ENCODE measurements at regions not wholly inside any gene's neighbourhood (a gene's known extent, or its start where the extent isn't known, plus 50 kb on each side); places are given as distances from the start of the nearest gene placed in this dataset.

DNA sequence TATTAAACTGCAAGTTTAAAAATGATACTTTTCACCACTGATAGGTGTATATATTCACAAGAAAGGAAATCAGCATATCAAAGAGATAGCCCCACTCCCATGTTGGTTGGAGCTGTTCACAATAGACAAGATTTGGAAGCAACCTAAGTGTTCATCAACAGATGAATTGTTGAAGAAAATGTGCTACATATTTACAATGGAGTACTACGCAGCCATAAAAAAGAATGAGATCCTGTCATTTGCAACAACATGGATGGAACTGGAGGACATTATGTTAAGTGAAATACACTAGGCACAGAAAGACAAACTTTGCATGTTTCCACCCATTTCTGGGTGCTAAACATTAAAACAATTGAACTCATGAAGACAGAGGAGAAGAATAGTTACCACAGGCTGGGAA lies 278.9 kb upstream of the XYLT1 start:
- Mint-ChIP-seq H3K27me3 (ENCODE audit: low read depth) (no peaks in the 10 kb centered on the region), H3K4me3 (no peak overlapping the region), H3K27ac (no peak overlapping the region), H3K4me1 (peaks cover 50% of the 10 kb centered on the region), H3K36me3 (peaks cover 7% of the 10 kb centered on the region), H3K9me3 (peaks cover 9% of the 10 kb centered on the region)
- no peak for DNase-seq (ENCODE audit: low spot score)
- ATAC-seq: no peak
- ChIA-PET CTCF (interaction anchor here (0.5 kb wide), 1 partner anchor 102 kb away, joined by 5 read pairs; no protein-coding TSS in a partner anchor), POLR2A (no interaction called here)
- TF ChIP-seq SP1 (CRISPR knock-in tag; conservative IDR thresholded peaks at IDR 0.05) (no peak), ZBTB21 (CRISPR knock-in tag; IDR thresholded peaks at IDR 0.05; ENCODE audit: borderline replicate concordance) (no peak), ZNF263 (CRISPR knock-in tag; IDR thresholded peaks at IDR 0.05; ENCODE audit: low read depth) (no peak), ZNF416 (CRISPR knock-in tag; IDR thresholded peaks at IDR 0.05) (no peak)
- TF ChIP-seq, protein P1, sequence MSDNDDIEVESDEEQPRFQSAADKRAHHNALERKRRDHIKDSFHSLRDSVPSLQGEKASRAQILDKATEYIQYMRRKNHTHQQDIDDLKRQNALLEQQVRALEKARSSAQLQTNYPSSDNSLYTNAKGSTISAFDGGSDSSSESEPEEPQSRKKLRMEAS (CRISPR knock-in tag; IDR thresholded peaks at IDR 0.05): no peak

DNA sequence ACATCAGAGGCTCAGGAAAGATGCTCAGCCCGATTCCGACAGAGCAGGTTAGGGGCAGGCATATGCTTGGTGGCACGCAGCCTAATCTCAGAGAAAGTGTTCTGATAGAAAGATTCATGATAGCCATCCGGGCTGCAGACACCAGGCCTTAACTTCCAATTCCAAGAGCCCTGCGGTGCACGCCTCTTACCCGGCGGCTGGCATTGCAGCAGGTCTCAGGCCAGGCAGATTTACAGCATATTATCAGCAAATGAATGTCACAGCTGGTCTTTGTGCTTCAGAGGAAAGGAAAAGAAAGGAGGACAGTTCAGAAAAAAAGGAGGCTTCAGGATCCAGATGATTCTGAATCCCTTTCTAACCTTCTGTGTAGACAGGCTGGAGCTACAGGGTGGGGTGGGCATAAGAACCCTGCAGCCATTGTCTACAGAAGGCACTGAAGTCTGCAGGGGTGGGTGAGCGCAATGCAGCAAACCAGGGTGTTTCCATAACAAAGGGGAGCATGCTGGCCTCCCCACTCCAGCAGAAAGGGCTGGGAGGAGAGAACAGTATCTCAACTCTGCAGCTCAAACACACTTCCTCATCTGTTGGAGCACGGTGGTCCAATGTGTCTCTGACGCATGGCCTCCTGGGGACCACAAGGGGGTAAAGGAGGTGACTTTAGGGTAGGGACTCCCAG lies 277.4 kb upstream of the XYLT1 start:
- H3K27ac Mint-ChIP-seq: peak overlapping the region; percentile 91
- ATAC-seq: peak; percentile 75
- TF ChIP-seq, protein P2, sequence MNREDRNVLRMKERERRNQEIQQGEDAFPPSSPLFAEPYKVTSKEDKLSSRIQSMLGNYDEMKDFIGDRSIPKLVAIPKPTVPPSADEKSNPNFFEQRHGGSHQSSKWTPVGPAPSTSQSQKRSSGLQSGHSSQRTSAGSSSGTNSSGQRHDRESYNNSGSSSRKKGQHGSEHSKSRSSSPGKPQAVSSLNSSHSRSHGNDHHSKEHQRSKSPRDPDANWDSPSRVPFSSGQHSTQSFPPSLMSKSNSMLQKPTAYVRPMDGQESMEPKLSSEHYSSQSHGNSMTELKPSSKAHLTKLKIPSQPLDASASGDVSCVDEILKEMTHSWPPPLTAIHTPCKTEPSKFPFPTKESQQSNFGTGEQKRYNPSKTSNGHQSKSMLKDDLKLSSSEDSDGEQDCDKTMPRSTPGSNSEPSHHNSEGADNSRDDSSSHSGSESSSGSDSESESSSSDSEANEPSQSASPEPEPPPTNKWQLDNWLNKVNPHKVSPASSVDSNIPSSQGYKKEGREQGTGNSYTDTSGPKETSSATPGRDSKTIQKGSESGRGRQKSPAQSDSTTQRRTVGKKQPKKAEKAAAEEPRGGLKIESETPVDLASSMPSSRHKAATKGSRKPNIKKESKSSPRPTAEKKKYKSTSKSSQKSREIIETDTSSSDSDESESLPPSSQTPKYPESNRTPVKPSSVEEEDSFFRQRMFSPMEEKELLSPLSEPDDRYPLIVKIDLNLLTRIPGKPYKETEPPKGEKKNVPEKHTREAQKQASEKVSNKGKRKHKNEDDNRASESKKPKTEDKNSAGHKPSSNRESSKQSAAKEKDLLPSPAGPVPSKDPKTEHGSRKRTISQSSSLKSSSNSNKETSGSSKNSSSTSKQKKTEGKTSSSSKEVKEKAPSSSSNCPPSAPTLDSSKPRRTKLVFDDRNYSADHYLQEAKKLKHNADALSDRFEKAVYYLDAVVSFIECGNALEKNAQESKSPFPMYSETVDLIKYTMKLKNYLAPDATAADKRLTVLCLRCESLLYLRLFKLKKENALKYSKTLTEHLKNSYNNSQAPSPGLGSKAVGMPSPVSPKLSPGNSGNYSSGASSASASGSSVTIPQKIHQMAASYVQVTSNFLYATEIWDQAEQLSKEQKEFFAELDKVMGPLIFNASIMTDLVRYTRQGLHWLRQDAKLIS (CRISPR knock-in tag; IDR thresholded peaks at IDR 0.05; ENCODE audit: borderline replicate concordance): no peak
- TF ChIP-seq ZBTB21 (CRISPR knock-in tag; IDR thresholded peaks at IDR 0.05; ENCODE audit: borderline replicate concordance): no peak
- no peak for TF ChIP-seq ZNF416 (CRISPR knock-in tag; IDR thresholded peaks at IDR 0.05)
- TF ChIP-seq, protein P1 (CRISPR knock-in tag; IDR thresholded peaks at IDR 0.05): peak; percentile 36; the same call in 1 of the 2 replicates
- TF ChIP-seq, protein P3, sequence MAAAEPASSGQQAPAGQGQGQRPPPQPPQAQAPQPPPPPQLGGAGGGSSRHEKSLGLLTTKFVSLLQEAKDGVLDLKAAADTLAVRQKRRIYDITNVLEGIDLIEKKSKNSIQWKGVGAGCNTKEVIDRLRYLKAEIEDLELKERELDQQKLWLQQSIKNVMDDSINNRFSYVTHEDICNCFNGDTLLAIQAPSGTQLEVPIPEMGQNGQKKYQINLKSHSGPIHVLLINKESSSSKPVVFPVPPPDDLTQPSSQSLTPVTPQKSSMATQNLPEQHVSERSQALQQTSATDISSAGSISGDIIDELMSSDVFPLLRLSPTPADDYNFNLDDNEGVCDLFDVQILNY (CRISPR knock-in tag; IDR thresholded peaks at IDR 0.05): no peak
- no peak for TF ChIP-seq ZMAT4 (CRISPR knock-in tag; IDR thresholded peaks at IDR 0.05)
- TF ChIP-seq NFATC4 (CRISPR knock-in tag; IDR thresholded peaks at IDR 0.05): no peak
- no peak for TF ChIP-seq ZNF263 (CRISPR knock-in tag; IDR thresholded peaks at IDR 0.05; ENCODE audit: low read depth)
- peak; percentile 34; the same call in 1 of the 2 replicates for TF ChIP-seq ZNF423 (CRISPR knock-in tag; IDR thresholded peaks at IDR 0.05)
- no peak for TF ChIP-seq TEAD1 (CRISPR knock-in tag; IDR thresholded peaks at IDR 0.05)
- TF ChIP-seq MLX (CRISPR knock-in tag; IDR thresholded peaks at IDR 0.05): no peak
- peak; percentile 89 for TF ChIP-seq ETV6 (CRISPR knock-in tag; IDR thresholded peaks at IDR 0.05)
- no peak for TF ChIP-seq HMGA2 (CRISPR knock-in tag; IDR thresholded peaks at IDR 0.05)
- TF ChIP-seq AR (CRISPR knock-in tag; IDR thresholded peaks at IDR 0.05): no peak
- no peak for TF ChIP-seq EMX1 (CRISPR knock-in tag; IDR thresholded peaks at IDR 0.05)
- TF ChIP-seq, protein P4, sequence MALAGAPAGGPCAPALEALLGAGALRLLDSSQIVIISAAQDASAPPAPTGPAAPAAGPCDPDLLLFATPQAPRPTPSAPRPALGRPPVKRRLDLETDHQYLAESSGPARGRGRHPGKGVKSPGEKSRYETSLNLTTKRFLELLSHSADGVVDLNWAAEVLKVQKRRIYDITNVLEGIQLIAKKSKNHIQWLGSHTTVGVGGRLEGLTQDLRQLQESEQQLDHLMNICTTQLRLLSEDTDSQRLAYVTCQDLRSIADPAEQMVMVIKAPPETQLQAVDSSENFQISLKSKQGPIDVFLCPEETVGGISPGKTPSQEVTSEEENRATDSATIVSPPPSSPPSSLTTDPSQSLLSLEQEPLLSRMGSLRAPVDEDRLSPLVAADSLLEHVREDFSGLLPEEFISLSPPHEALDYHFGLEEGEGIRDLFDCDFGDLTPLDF (CRISPR knock-in tag; IDR thresholded peaks at IDR 0.05): no peak
- TF ChIP-seq JUN (CRISPR knock-in tag; IDR thresholded peaks at IDR 0.05): no peak
- no peak for TF ChIP-seq USF1 (CRISPR knock-in tag; IDR thresholded peaks at IDR 0.05)
- no peak for TF ChIP-seq USF2 (CRISPR knock-in tag; IDR thresholded peaks at IDR 0.05)
- peak; percentile 61; the same call in 1 of the 2 replicates for TF ChIP-seq FOXK1 (CRISPR knock-in tag; IDR thresholded peaks at IDR 0.05)
- no peak for TF ChIP-seq ZNF232 (CRISPR knock-in tag; IDR thresholded peaks at IDR 0.05)

More for the DNA sequence above, 277.4 kb upstream of the XYLT1 start:
- ChIA-PET POLR2A (no interaction called here), CTCF (no interaction called here)
- Mint-ChIP-seq H3K4me1 (peaks cover 50% of the 10 kb centered on the region), H3K36me3 (peaks cover 5% of the 10 kb centered on the region), H3K27me3 (ENCODE audit: low read depth) (no peaks in the 10 kb centered on the region), H3K4me3 (peak overlapping the region; percentile 3; the same call in 1 of the 2 replicates), H3K9me3 (peaks cover 6% of the 10 kb centered on the region)
- DNase-seq (ENCODE audit: low spot score): peak; percentile 32

Measured in WTC11 (cell line).